ENCODE measurements at regions not wholly inside any gene's neighbourhood (a gene's known extent, or its start where the extent isn't known, plus 50 kb on each side); places are given as distances from the start of the nearest gene placed in this dataset.

- Histone ChIP-seq H4K5ac (ENCODE audit: insufficient read length, low read depth, low read length) (no peak overlapping the region), H3K23me2 (ENCODE audit: insufficient read length, low read depth, low read length, poor library complexity, severe bottlenecking) (no peaks in the 10 kb centered on the region), H3K27ac (ENCODE audit: insufficient read length, low read depth, low read length) (no peak overlapping the region), H3K27me3 (ENCODE audit: insufficient read depth, low read length) (no peaks in the 10 kb centered on the region), H3K23ac (ENCODE audit: insufficient read length, low read depth, low read length) (no peak overlapping the region), H4K8ac (replicated peaks; ENCODE audit: insufficient read length, low read depth, low read length) (no peak overlapping the region), H4K20me1 (ENCODE audit: control insufficient read depth, insufficient read depth, insufficient read length) (no peaks in the 10 kb centered on the region), H4K91ac (ENCODE audit: insufficient read length, low read depth, low read length) (no peak overlapping the region), H2BK12ac (ENCODE audit: insufficient read length, low read depth, low read length) (no peak overlapping the region), H2BK5ac (ENCODE audit: insufficient read length, low read length) (no peak overlapping the region), H2AFZ (ENCODE audit: low read length) (no peak overlapping the region), H3T11ph (ENCODE audit: low read length) (no peak overlapping the region), H2BK15ac (ENCODE audit: low read depth, low read length) (no peak overlapping the region), H2BK20ac (ENCODE audit: low read depth, low read length, poor library complexity, severe bottlenecking) (no peak overlapping the region), H3K14ac (ENCODE audit: insufficient read depth, low read length) (no peak overlapping the region), H2BK120ac (ENCODE audit: low read depth, low read length, poor library complexity, severe bottlenecking) (no peak overlapping the region), H3K9ac (ENCODE audit: extremely low read depth, insufficient read length, low read length) (no peak overlapping the region), H3K56ac (ENCODE audit: insufficient read length, low read depth, low read length) (no peak overlapping the region), H3K79me1 (ENCODE audit: insufficient read depth, low read depth, low read length, poor library complexity, severe bottlenecking) (no peaks in the 10 kb centered on the region), H3K79me2 (ENCODE audit: insufficient read depth, low read length) (no peaks in the 10 kb centered on the region), H3K4me2 (ENCODE audit: insufficient read depth, insufficient read length, low read length) (no peak overlapping the region), H2AK5ac (ENCODE audit: insufficient read length, low read length) (no peak overlapping the region), H3K4ac (ENCODE audit: low read depth, low read length) (no peak overlapping the region), H3K18ac (ENCODE audit: insufficient read length, low read depth, low read length) (no peak overlapping the region), H3K4me1 (ENCODE audit: insufficient read depth, low read length) (no peaks in the 10 kb centered on the region), H3K9me3 (ENCODE audit: control insufficient read depth, low read depth, low read length) (no peaks in the 10 kb centered on the region)
- no peak for TF ChIP-seq CTCF (conservative IDR thresholded peaks at IDR 0.05)
- H3K4me1 Mint-ChIP-seq: peaks cover 7 to 8% of the 10 kb centered on the region in 2 experiments
- no peak for DNase-seq
- no peaks in the 10 kb centered on the region for H3K9me3 Mint-ChIP-seq
- H3K27ac Mint-ChIP-seq: no peak overlapping the region
- H3K27me3 Mint-ChIP-seq (ENCODE audit: low read depth): no peaks in the 10 kb centered on the region
- H3K4me3 Mint-ChIP-seq: no peak overlapping the region
- no peaks in the 10 kb centered on the region for H3K36me3 Mint-ChIP-seq (ENCODE audit: insufficient read depth in 1 of 3, low read depth in 3 of 3)
Observed at GRCh38 chr11:36953976-36954375, 355.9 kb upstream of the RAG2 start.
